Endothelial cell of umbilical vein (primary cell): ENCODE measurements at regions not wholly inside any gene's neighbourhood (a gene's known extent, or its start where the extent isn't known, plus 50 kb on each side); places are given as distances from the start of the nearest gene placed in this dataset.

ENCODE experiments used
- BruUV-seq: library from RNA; stranded (reverse); fragments of 400-500 nt; replicated peaks from 2 replicates; lab custom pipeline; 2021; lab: Mats Ljungman, UMichigan
- CTCF ChIA-PET: fragments of 300-600, 350-600 bp; sonication (Branson Sonifier 250); formaldehyde crosslinking; loops from one replicate; lab custom pipeline; 2021; ENCODE audit warnings: antibody characterized with exemption, inconsistent platforms; lab: Charles Lee
- POLR2A ChIA-PET: fragments of 300-600, 350-600 bp; sonication (Branson Sonifier 250); formaldehyde crosslinking; loops from one replicate; lab custom pipeline; 2021; ENCODE audit warnings: antibody characterized with exemption, inconsistent platforms; lab: Charles Lee
- DNase-seq: peaks from one replicate; pipeline ENCODE4 v3.0.0-alpha.2; 2011; ENCODE audit warnings: low read depth, low spot score
- FAIRE-seq: peaks from 2 replicates; lab custom pipeline; 2011; peaks lifted over from hg19 to GRCh38; lab: Jason Lieb, UNC
- H2AFZ ChIP-seq: 2 replicates; pipeline ENCODE4 v1.6.0; 2012; ENCODE audit warnings: low read depth, low read length, control low read depth, inconsistent platforms
- H3K27ac ChIP-seq: 2 replicates; pipeline ENCODE4 v1.5.1; 2011; ENCODE audit warnings: low read depth, mild to moderate bottlenecking, control low read depth, low read length, moderate library complexity; ENCODE audit not compliant: insufficient read depth
- H3K27me3 ChIP-seq, 2 experiments: 2 replicates each; pipeline versions ENCODE4 v1.6.0 to v1.6.1; 2011; ENCODE audit warnings: low read length in 2 of 2, mixed read lengths in 1 of 2; ENCODE audit not compliant: control insufficient read depth in 2 of 2, insufficient read depth in 2 of 2
- H3K36me3 ChIP-seq, 2 experiments: 2 replicates in 1 of 2; 3 replicates in 1 of 2; pipeline ENCODE4 v1.5.1; 2011; ENCODE audit warnings: low read length in 2 of 2, mild to moderate bottlenecking in 1 of 2, moderate library complexity in 1 of 2; ENCODE audit not compliant: control insufficient read depth in 2 of 2, insufficient read depth in 2 of 2; ENCODE audit errors: extremely low read depth in 1 of 2
- H3K4me1 ChIP-seq: 3 replicates; pipeline ENCODE4 v1.5.1; 2011; ENCODE audit warnings: mild to moderate bottlenecking, low read length; ENCODE audit not compliant: control insufficient read depth, insufficient read depth; ENCODE audit errors: extremely low read depth
- H3K4me2 ChIP-seq: 2 replicates; pipeline ENCODE4 v1.6.1; 2011; ENCODE audit warnings: low read length, control low read depth, mixed read lengths; ENCODE audit not compliant: insufficient read depth
- H3K4me3 ChIP-seq, 3 experiments: fragments of 200-600 bp in 1 of 3; sonication (generic), shearing (Covaris generic) in 1 of 3; replicated peaks in 1 of 3; 2 replicates each; pipeline ENCODE4 v1.5.1; 2011 to 2016; ENCODE audit warnings: control low read depth in 3 of 3, low read length in 3 of 3, mild to moderate bottlenecking in 2 of 3, inconsistent platforms in 1 of 3, low read depth in 1 of 3, moderate library complexity in 1 of 3; ENCODE audit not compliant: insufficient read depth in 1 of 3
- H3K79me2 ChIP-seq: 2 replicates; pipeline ENCODE4 v1.6.0; 2012; ENCODE audit warnings: low read length, inconsistent platforms; ENCODE audit not compliant: control insufficient read depth, insufficient read depth
- H3K9ac ChIP-seq: replicated peaks from 2 replicates; pipeline ENCODE3; 2011; ENCODE audit warnings: low read length, control low read depth; ENCODE audit not compliant: insufficient read depth; ENCODE audit errors: extremely low read depth
- H3K9me1 ChIP-seq: replicated peaks from 3 replicates; pipeline ENCODE4 v1.6.0; 2011; ENCODE audit warnings: mild to moderate bottlenecking, low read length; ENCODE audit not compliant: control insufficient read depth, insufficient read depth; ENCODE audit errors: extremely low read depth
- H3K9me3 ChIP-seq: replicated peaks from 2 replicates; pipeline ENCODE4 v1.5.1; 2012; ENCODE audit warnings: low read length, inconsistent platforms; ENCODE audit not compliant: control insufficient read depth, insufficient read depth
- H4K20me1 ChIP-seq: replicated peaks from 2 replicates; pipeline ENCODE3; 2011; ENCODE audit warnings: mild to moderate bottlenecking, low read length; ENCODE audit not compliant: control insufficient read depth, insufficient read depth; ENCODE audit errors: extremely low read depth
- EZH2 ChIP-seq: IDR thresholded peaks from 2 replicates; pipeline ENCODE4 v1.6.1; 2012; ENCODE audit warnings: borderline replicate concordance, low read depth, mild to moderate bottlenecking, moderate library complexity, low read length, inconsistent platforms; ENCODE audit not compliant: severe bottlenecking
- FOS ChIP-seq: IDR thresholded peaks from 2 replicates; pipeline ENCODE4 v1.6.1; 2011; ENCODE audit warnings: mild to moderate bottlenecking, low read length, moderate library complexity, borderline replicate concordance; ENCODE audit not compliant: insufficient read depth
- GATA2 ChIP-seq: IDR thresholded peaks from 2 replicates; pipeline ENCODE4 v1.7.0; 2011; ENCODE audit warnings: low read depth, mild to moderate bottlenecking, moderate library complexity, mixed read lengths, low read length; ENCODE audit not compliant: insufficient read length, insufficient read depth
- JUN ChIP-seq: IDR thresholded peaks from 2 replicates; pipeline ENCODE4 v1.6.1; 2011; ENCODE audit warnings: borderline replicate concordance, low read depth; ENCODE audit not compliant: insufficient read length, insufficient read depth
- MAX ChIP-seq: IDR thresholded peaks from 2 replicates; pipeline ENCODE4 v1.6.1; 2011; ENCODE audit not compliant: insufficient read depth, insufficient read length
- MYC ChIP-seq: IDR thresholded peaks from one replicate; pipeline ENCODE4 v1.6.1; 2011; ENCODE audit warnings: mild to moderate bottlenecking, low read depth, low read length
- POLR2A ChIP-seq: IDR thresholded peaks from 2 replicates; pipeline ENCODE4 v1.6.1; 2012; ENCODE audit warnings: low read depth, mild to moderate bottlenecking, control low read depth, low read length
- POLR2AphosphoS5 ChIP-seq: IDR thresholded peaks from 2 replicates; pipeline ENCODE4 v1.6.1; 2012; ENCODE audit warnings: low read depth, mild to moderate bottlenecking, control low read depth, low read length, moderate library complexity; ENCODE audit not compliant: insufficient read depth
- dilution Hi-C: fragments of 300-500 bp; cut with MboI; formaldehyde crosslinking; loops from one replicate; pipeline ENCODE4 v1.15.0; 2019; ENCODE audit warnings: low sequenced_read_pairs; ENCODE audit not compliant: extremely low pct_ligation_motif_present
- intact Hi-C: fragments of 100-400 bp; cut with micrococcal nuclease; formaldehyde crosslinking; loops from one replicate; pipeline ENCODE4 v1.10.0; 2022
- TF ChIP-seq, protein P1 (sequence below), 2 donors: IDR thresholded peaks; 1 replicate in 1 of 2; 2 replicates in 1 of 2; pipeline ENCODE4 v1.5.1; 2011; ENCODE audit warnings: low read length in 2 of 2, mild to moderate bottlenecking in 2 of 2, moderate library complexity in 2 of 2, control low read depth in 1 of 2, inconsistent platforms in 1 of 2, low read depth in 1 of 2; ENCODE audit not compliant: insufficient read depth in 1 of 2; ENCODE audit errors: extremely low read depth in 1 of 2

- POLR2A ChIA-PET = no interaction called here
- no peak for FAIRE-seq
- intact Hi-C loops (no loop called here), dilution Hi-C loops (no loop called here)
- no TSS peak for BruUV-seq
- no peaks in the 10 kb centered on the region for H3K9me1 ChIP-seq
- H3K36me3 ChIP-seq = no peaks in the 10 kb centered on the region
- TF ChIP-seq EZH2 = no peak
- TF ChIP-seq GATA2 = no peak
- TF ChIP-seq, protein P1, sequence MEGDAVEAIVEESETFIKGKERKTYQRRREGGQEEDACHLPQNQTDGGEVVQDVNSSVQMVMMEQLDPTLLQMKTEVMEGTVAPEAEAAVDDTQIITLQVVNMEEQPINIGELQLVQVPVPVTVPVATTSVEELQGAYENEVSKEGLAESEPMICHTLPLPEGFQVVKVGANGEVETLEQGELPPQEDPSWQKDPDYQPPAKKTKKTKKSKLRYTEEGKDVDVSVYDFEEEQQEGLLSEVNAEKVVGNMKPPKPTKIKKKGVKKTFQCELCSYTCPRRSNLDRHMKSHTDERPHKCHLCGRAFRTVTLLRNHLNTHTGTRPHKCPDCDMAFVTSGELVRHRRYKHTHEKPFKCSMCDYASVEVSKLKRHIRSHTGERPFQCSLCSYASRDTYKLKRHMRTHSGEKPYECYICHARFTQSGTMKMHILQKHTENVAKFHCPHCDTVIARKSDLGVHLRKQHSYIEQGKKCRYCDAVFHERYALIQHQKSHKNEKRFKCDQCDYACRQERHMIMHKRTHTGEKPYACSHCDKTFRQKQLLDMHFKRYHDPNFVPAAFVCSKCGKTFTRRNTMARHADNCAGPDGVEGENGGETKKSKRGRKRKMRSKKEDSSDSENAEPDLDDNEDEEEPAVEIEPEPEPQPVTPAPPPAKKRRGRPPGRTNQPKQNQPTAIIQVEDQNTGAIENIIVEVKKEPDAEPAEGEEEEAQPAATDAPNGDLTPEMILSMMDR (IDR thresholded peaks at IDR 0.05; ENCODE audit: extremely low read depth in 1 of 2, insufficient read depth in 1 of 2, low read depth in 1 of 2, low read length in 2 of 2) = no peak
- no peak for TF ChIP-seq FOS
- no peak for TF ChIP-seq MYC
- H2AFZ ChIP-seq = no peak overlapping the region
- peaks cover 4 to 5% of the 10 kb centered on the region in 2 experiments for H3K27me3 ChIP-seq
- H3K27ac ChIP-seq = no peak overlapping the region
- no peak overlapping the region for H3K9ac ChIP-seq
- DNase-seq = no peak
- no peak overlapping the region for H3K4me3 ChIP-seq
- no peaks in the 10 kb centered on the region for H4K20me1 ChIP-seq
- no peaks in the 10 kb centered on the region for H3K4me1 ChIP-seq
- no peak overlapping the region for H3K4me2 ChIP-seq
- no peaks in the 10 kb centered on the region for H3K9me3 ChIP-seq
- CTCF ChIA-PET = no interaction called here
- no peaks in the 10 kb centered on the region for H3K79me2 ChIP-seq
Observed at GRCh38 chr6:84929212-84929611, 164.8 kb upstream of the TBX18 start.

GRCh38 chr6:84927551-84927950 is 163.2 kb upstream of the TBX18 start:
- Histone ChIP-seq H3K27me3 (peaks cover 4 to 11% of the 10 kb centered on the region in 2 experiments), H3K4me3 (no peak overlapping the region), H3K4me1 (no peaks in the 10 kb centered on the region), H2AFZ (no peak overlapping the region), H4K20me1 (no peaks in the 10 kb centered on the region), H3K27ac (no peak overlapping the region), H3K79me2 (no peaks in the 10 kb centered on the region), H3K9me1 (no peaks in the 10 kb centered on the region), H3K36me3 (no peaks in the 10 kb centered on the region), H3K9ac (no peak overlapping the region), H3K4me2 (no peak overlapping the region), H3K9me3 (no peaks in the 10 kb centered on the region)
- ChIA-PET CTCF (interaction anchor here (1.0 kb wide), 1 partner anchor 10 kb away, joined by 3 read pairs; no protein-coding TSS in a partner anchor), POLR2A (no interaction called here)
- FAIRE-seq = no peak
- intact Hi-C loops = no loop called here
- BruUV-seq = no TSS peak
- no peak for TF ChIP-seq JUN
- TF ChIP-seq MAX = no peak
- TF ChIP-seq, protein P1 (IDR thresholded peaks at IDR 0.05; ENCODE audit: extremely low read depth in 1 of 2, insufficient read depth in 1 of 2, low read depth in 1 of 2, low read length in 2 of 2) = no peak
- TF ChIP-seq GATA2 = no peak
- TF ChIP-seq POLR2AphosphoS5 = no peak
- TF ChIP-seq FOS = no peak
- TF ChIP-seq MYC = no peak
- no peak for TF ChIP-seq POLR2A
- no peak for TF ChIP-seq EZH2
- dilution Hi-C loops = no loop called here
- no peak for DNase-seq
